Activated naive CD8-positive, alpha-beta T cell treated with anti-CD3 and anti-CD28 coated beads, Interleukin-2, amount 10 ng/mL, durations not matched to agents 7 days and 5 days (primary cell): ENCODE measurements at regions not wholly inside any gene's neighbourhood (a gene's known extent, or its start where the extent isn't known, plus 50 kb on each side); places are given as distances from the start of the nearest gene placed in this dataset.

Experiments used
- ATAC-seq: fragments of 150-1000 bp; cut with Tn5 transposase; one replicate; pipeline ENCODE4 v1.10.0; 2021; ENCODE audit warnings: low read depth, moderate library complexity
- POLR2A ChIA-PET: fragments of 350-600 bp; sonication (Branson Sonifier 250); formaldehyde crosslinking; loops from one replicate; lab custom pipeline; 2021; ENCODE audit warnings: antibody characterized with exemption; lab: Charles Lee
- DNase-seq: peaks from one replicate; pipeline ENCODE4 v3.0.0; 2021
- H3K27ac Mint-ChIP-seq: one replicate; pipeline ENCODE4 v1.8.0; 2022; ENCODE audit warnings: mild to moderate bottlenecking, mixed read lengths
- H3K27me3 Mint-ChIP-seq: one replicate; pipeline ENCODE4 v1.8.0; 2022; ENCODE audit warnings: mild to moderate bottlenecking, moderate library complexity, mixed read lengths
- H3K36me3 Mint-ChIP-seq: one replicate; pipeline ENCODE4 v1.8.0; 2021; ENCODE audit warnings: mild to moderate bottlenecking, mixed read lengths
- H3K4me1 Mint-ChIP-seq: one replicate; pipeline ENCODE4 v1.8.0; 2021; ENCODE audit warnings: mixed read lengths
- H3K4me3 Mint-ChIP-seq: one replicate; pipeline ENCODE4 v1.8.0; 2022; ENCODE audit warnings: mild to moderate bottlenecking, moderate library complexity, mixed read lengths
- H3K9me3 Mint-ChIP-seq: one replicate; pipeline ENCODE4 v1.8.0; 2021; ENCODE audit warnings: mixed read lengths

GRCh38 chr14:101155575-101155974 lies 252.1 kb upstream of the RTL1 start:
- no peaks in the 10 kb centered on the region for H3K9me3 Mint-ChIP-seq
- POLR2A ChIA-PET, result no interaction called here
- H3K27ac Mint-ChIP-seq, result no peak overlapping the region
- peaks cover 24% of the 10 kb centered on the region for H3K27me3 Mint-ChIP-seq
- H3K36me3 Mint-ChIP-seq, result no peaks in the 10 kb centered on the region
- no peak for DNase-seq
- no peak overlapping the region for H3K4me3 Mint-ChIP-seq
- H3K4me1 Mint-ChIP-seq, result no peaks in the 10 kb centered on the region
- no peak for ATAC-seq

DNA sequence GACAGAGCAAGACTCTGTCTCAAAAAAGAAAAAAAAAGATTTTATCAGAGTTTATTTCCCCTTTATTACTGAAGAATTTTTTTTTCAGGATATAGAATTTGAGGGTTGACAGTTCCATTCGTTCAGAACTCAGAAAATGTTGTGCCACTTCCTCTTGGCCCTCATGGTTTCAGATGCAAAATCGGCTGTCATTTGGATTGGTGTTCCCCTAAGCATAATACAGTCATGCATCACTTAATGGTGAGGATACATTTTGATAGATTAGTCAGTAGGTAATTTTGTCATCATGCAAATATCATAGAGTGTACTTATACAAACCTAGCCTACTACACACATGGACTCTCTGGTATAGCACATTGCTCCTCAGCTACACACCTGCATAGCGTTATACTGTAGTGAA lies 263.9 kb upstream of the RTL1 start:
- H3K4me1 Mint-ChIP-seq, result no peaks in the 10 kb centered on the region
- POLR2A ChIA-PET, result no interaction called here
- no peak overlapping the region for H3K4me3 Mint-ChIP-seq
- DNase-seq (no peak), ATAC-seq (no peak)
- H3K9me3 Mint-ChIP-seq, result peaks cover 6% of the 10 kb centered on the region
- H3K27ac Mint-ChIP-seq, result no peak overlapping the region
- peaks cover 4% of the 10 kb centered on the region for H3K27me3 Mint-ChIP-seq
- H3K36me3 Mint-ChIP-seq, result no peaks in the 10 kb centered on the region

- peaks cover 7% of the 10 kb centered on the region for H3K9me3 Mint-ChIP-seq
- no peak for DNase-seq
- H3K27me3 Mint-ChIP-seq, result peaks cover 4% of the 10 kb centered on the region
- ATAC-seq, result no peak
- H3K27ac Mint-ChIP-seq, result no peak overlapping the region
- H3K4me1 Mint-ChIP-seq, result no peaks in the 10 kb centered on the region
- no peaks in the 10 kb centered on the region for H3K36me3 Mint-ChIP-seq
- POLR2A ChIA-PET, result no interaction called here
- no peak overlapping the region for H3K4me3 Mint-ChIP-seq
Observed at GRCh38 chr14:101169267-101169666, 265.7 kb upstream of the RTL1 start.

DNA sequence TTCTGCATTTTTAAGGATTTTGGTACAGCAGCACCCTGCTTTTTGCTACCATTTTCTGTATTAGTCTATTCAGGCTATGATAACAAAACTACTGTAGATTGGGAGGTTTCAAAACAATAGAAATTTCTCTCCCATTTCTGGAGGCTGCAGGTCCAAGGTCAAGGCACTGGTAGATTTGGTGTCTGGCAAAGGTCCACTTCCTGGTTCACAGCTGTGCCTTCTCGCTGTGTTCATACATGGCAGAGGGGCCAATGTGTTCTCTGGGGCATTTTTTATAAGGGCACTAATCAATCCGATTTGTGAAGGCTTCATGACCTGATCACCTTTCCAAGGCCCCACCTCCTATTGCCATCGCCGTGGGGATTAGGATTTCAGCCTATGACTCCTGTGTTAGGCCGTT lies 268.1 kb upstream of the RTL1 start:
- Mint-ChIP-seq H3K4me1 (no peaks in the 10 kb centered on the region), H3K9me3 (peaks cover 6% of the 10 kb centered on the region), H3K4me3 (no peak overlapping the region), H3K27me3 (peaks cover 4% of the 10 kb centered on the region), H3K36me3 (no peaks in the 10 kb centered on the region), H3K27ac (no peak overlapping the region)
- POLR2A ChIA-PET, result no interaction called here
- ATAC-seq (no peak), DNase-seq (no peak)

GRCh38 chr14:101173698-101174521 lies 270.4 kb upstream of the RTL1 start:
- no peaks in the 10 kb centered on the region for H3K4me1 Mint-ChIP-seq
- POLR2A ChIA-PET, result no interaction called here
- H3K27ac Mint-ChIP-seq, result no peak overlapping the region
- no peak overlapping the region for H3K4me3 Mint-ChIP-seq
- H3K9me3 Mint-ChIP-seq, result peaks cover 1% of the 10 kb centered on the region
- H3K36me3 Mint-ChIP-seq, result no peaks in the 10 kb centered on the region
- ATAC-seq, result no peak
- H3K27me3 Mint-ChIP-seq, result peaks cover 4% of the 10 kb centered on the region
- DNase-seq, result no peak

DNA sequence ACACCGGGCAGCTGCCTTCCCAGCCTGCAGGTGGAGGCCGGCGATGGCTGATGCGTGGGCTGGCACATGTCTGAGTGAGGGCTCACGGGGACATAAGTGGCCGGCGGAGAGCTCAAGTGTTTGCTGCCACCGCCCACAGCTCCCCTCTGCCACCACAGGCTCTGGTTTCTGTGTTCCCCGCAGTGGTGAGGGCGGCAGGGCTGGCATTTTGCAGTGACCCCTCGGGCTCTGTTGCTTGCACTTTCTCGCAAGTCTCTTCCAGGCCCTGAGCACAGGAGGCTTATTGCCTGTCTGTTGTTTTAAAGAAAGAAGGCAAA lies 271.0 kb upstream of the RTL1 start:
- H3K27me3 Mint-ChIP-seq, result peaks cover 4% of the 10 kb centered on the region
- H3K27ac Mint-ChIP-seq, result no peak overlapping the region
- H3K4me1 Mint-ChIP-seq, result no peaks in the 10 kb centered on the region
- DNase-seq (no peak), ATAC-seq (no peak)
- no peaks in the 10 kb centered on the region for H3K36me3 Mint-ChIP-seq
- no peak overlapping the region for H3K4me3 Mint-ChIP-seq
- peaks cover 1% of the 10 kb centered on the region for H3K9me3 Mint-ChIP-seq
- POLR2A ChIA-PET, result no interaction called here

GRCh38 chr14:101174980-101175606 lies 271.6 kb upstream of the RTL1 start:
- DNase-seq, result no peak
- ATAC-seq, result no peak
- Mint-ChIP-seq H3K4me1 (no peaks in the 10 kb centered on the region), H3K27me3 (peaks cover 4% of the 10 kb centered on the region), H3K36me3 (no peaks in the 10 kb centered on the region), H3K4me3 (no peak overlapping the region), H3K27ac (no peak overlapping the region), H3K9me3 (peaks cover 1% of the 10 kb centered on the region)
- POLR2A ChIA-PET, result no interaction called here

DNA sequence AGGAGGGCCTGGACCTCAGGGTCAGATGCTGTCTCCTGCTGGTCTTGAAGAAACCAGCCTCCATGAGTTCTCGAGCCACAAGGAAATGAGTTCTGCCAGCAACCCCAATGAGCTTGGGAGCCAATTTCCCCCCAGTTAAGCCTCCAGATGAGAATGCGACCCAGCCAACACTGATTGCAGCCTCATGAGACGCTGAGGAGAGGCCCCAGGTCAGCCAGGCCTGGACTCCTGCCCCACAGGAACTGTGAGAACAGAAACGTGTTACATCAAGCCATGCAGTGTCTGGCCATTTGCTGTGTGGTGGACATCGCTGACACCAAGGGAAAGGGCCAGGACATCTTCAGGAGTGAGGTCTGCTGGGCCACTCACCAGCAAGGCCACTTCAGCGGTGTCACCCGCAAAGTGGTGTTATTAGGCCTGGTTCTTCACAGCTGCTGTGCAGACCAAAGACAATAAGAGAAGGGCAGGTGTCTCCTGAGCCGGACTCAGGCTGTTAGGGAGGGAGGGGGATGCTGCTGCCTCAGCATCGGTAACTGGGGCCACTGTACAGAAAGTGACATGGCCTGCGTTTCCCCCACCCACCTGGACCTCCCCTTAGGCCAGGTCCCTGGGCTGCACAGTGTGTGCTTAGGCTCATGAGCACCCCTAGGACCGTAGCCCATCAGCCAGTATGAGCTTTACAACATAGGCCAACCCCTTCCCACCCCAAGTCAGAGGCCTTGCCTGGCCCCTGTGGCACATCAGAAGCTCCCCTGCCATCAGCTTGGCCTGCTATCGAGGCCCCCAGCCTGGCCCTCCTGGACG lies 272.4 kb upstream of the RTL1 start:
- ATAC-seq, result no peak
- no peaks in the 10 kb centered on the region for H3K27me3 Mint-ChIP-seq
- no peak for DNase-seq
- POLR2A ChIA-PET, result no interaction called here
- H3K36me3 Mint-ChIP-seq, result no peaks in the 10 kb centered on the region
- H3K9me3 Mint-ChIP-seq, result peaks cover 1% of the 10 kb centered on the region
- no peak overlapping the region for H3K27ac Mint-ChIP-seq
- H3K4me1 Mint-ChIP-seq, result no peaks in the 10 kb centered on the region
- no peak overlapping the region for H3K4me3 Mint-ChIP-seq

DNA sequence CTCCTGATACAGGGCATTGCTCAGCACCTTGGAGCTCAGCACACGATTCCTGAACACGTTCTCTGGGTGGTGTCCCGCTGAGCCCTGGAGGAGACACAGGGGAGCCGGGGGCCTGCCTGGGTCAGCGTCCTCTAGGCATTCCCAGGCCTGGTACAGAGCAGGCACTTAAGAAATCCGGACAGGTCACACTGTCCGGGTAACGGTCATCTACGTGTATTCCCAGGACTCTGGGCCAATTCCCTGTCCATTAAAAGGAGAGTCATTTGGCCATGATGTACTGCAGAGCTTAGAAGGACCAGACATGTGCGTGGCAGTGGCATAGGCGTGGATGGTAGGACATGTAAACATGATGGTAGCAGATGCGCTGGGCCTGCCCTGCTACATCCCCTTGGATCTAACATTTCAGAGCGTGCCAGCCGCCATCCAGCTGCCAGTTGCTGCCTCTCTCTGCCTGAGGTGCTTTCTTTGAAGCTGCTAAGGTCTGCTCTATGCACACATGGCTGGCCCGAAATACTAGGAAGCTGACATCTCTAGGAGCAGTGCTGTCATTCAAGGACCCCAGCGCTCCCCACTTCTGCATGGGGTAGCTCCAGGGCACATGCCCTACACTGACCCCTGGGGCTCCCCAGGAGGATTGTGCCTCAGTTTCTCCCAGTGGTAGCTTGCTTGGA lies 273.1 kb upstream of the RTL1 start:
- H3K4me3 Mint-ChIP-seq, result no peak overlapping the region
- no peak for ATAC-seq

GRCh38 chr14:101177301-101177971 lies 273.9 kb upstream of the RTL1 start:
- no peak for DNase-seq
- no peaks in the 10 kb centered on the region for H3K36me3 Mint-ChIP-seq
- no peak overlapping the region for H3K4me3 Mint-ChIP-seq
- no peak for ATAC-seq
- POLR2A ChIA-PET, result no interaction called here
- peaks cover 1% of the 10 kb centered on the region for H3K9me3 Mint-ChIP-seq
- H3K4me1 Mint-ChIP-seq, result peaks cover 2% of the 10 kb centered on the region
- H3K27me3 Mint-ChIP-seq, result no peaks in the 10 kb centered on the region
- H3K27ac Mint-ChIP-seq, result no peak overlapping the region

More for the DNA sequence above, 273.1 kb upstream of the RTL1 start:
- no peaks in the 10 kb centered on the region for H3K27me3 Mint-ChIP-seq
- H3K9me3 Mint-ChIP-seq, result peaks cover 1% of the 10 kb centered on the region
- peaks cover 2% of the 10 kb centered on the region for H3K4me1 Mint-ChIP-seq
- H3K36me3 Mint-ChIP-seq, result no peaks in the 10 kb centered on the region
- POLR2A ChIA-PET, result no interaction called here
- no peak overlapping the region for H3K27ac Mint-ChIP-seq
- DNase-seq, result no peak

- Mint-ChIP-seq H3K9me3 (no peaks in the 10 kb centered on the region), H3K27me3 (no peaks in the 10 kb centered on the region), H3K36me3 (no peaks in the 10 kb centered on the region), H3K27ac (no peak overlapping the region), H3K4me1 (peaks cover 2% of the 10 kb centered on the region), H3K4me3 (no peak overlapping the region)
- ATAC-seq (no peak), DNase-seq (no peak)
- POLR2A ChIA-PET, result no interaction called here
Observed at GRCh38 chr14:101178184-101179072, 274.9 kb upstream of the RTL1 start.

DNA sequence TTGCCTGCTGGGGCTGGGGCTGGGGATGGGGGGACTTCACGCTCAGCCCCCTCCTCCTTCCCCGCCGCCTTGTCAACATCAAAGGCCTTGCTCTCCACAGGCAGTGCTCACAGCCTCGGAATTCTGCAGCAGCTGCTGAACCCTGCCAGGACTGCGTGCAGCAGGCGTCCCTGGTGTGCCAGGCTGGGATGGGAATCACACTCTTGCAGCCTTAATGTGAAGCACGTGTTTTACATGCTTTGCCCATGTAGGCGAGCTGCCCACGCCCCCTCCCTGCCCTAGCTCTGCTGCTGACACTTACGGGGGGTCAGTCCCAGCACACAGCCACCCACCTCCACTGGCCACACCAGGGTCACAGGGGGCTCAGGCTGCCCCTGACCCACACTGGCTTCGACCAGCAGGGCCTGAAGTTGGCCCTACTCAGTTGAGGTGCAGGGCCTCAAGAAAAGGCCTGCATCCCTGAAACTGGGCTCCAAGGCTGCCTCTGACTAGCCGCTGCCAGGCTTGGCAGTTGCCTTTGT lies 276.2 kb upstream of the RTL1 start:
- Mint-ChIP-seq H3K4me3 (no peak overlapping the region), H3K36me3 (no peaks in the 10 kb centered on the region), H3K9me3 (no peaks in the 10 kb centered on the region)

More for the DNA sequence above, 276.2 kb upstream of the RTL1 start:
- POLR2A ChIA-PET, result no interaction called here
- ATAC-seq (no peak), DNase-seq (no peak)
- peaks cover under 1% of the 10 kb centered on the region for H3K27me3 Mint-ChIP-seq
- peaks cover 2% of the 10 kb centered on the region for H3K4me1 Mint-ChIP-seq
- no peak overlapping the region for H3K27ac Mint-ChIP-seq
